Stimulated activated CD4-positive, alpha-beta T cell treated with anti-CD3 and anti-CD28 coated beads, Interleukin-2, amount 100 ng/mL, for 48 hours (primary cell): ENCODE measurements at regions not wholly inside any gene's neighbourhood (a gene's known extent, or its start where the extent isn't known, plus 50 kb on each side); places are given as distances from the start of the nearest gene placed in this dataset.
"Not testable (repeated sequence)": the region's sequence is repeated elsewhere in the genome, so short reads cannot be mapped to it uniquely, and the experiment has no call there.

Experiments used
- DNase-seq, 2 donors: peaks; one replicate each; pipeline ENCODE4 v3.0.0-alpha.2; 2020

DNA sequence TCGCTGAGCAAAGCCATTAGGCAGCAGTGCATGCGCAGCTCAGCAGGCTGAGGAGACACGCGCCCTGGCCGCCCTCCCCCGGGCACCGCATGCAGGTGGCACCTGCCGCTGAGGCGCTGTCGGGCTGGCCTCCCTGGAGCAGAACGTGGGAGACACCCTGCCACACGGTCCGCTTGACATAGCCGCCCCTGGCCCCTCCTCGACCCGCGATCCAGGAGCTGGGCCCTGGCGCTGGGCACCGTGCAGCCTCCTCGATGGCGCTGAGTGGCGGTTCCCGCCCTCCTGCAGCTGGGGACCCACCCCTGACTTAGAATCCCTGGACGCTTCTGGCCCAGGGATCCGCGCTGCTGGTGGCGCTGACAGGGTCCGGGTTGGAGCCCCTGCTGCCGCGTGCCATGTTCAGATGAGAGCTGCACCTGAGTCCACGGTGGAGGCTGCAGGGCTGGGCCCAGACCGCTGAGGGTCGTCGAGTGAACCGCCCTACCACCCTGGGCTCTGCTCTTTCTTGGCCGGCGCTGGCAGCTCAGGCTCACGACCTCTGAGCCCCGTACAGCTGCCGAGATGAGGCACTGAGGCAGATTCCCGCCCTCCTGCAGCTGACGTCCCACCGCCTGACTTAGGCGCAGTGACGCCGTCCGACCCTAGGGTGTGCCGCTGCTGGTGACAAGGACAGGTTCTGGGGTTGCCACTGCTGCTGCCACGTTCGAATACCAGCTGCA lies 116.8 kb downstream of the OR13A1 start:
- no peak for DNase-seq

DNA sequence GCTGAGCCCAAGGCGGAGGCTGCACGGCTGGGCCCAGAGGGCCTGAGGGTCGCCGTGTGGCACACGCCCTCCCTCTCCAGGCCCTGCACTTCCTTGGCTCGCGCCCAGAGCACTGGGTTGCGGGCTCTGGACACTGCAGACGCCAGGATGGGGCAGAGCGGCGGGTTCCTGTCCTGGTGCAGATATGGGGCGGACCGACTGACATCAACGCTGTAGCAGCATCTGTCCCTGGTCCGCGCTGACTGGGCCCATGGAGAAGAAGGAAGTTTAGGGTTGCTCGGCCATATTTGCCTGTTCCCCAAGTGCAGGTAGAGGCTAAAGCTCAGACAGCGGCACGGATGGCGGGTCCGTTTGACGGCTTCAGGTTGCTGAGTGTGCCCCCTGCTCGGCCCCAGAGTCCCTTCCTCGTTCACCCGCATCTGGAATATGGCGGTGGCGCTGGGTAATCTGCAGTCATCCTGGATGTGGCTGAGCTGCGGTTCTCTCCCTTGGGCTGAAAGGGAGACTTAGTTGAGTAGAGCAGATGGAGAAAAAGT lies 116.1 kb downstream of the OR13A1 start:
- no peak for DNase-seq

DNA sequence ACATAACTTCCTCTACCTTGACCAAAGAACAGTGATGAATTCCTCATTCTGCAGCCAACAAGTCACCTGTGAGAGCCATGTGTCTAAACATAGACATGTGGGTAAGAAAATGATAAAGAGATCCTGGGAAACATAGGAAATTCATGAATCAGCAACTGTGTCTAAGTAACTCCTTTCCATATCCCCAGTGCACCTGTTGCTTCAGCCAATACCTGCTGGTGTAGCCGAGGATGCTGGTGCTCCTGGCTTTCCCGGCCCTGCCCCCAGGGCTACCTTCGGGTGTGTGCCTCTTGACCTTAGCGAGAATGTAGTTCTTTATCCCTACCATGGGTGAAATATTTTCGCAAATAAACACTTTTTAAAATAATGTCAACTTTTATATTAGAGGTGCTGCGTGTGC lies 114.1 kb downstream of the OR13A1 start:
- no peak for DNase-seq

DNA sequence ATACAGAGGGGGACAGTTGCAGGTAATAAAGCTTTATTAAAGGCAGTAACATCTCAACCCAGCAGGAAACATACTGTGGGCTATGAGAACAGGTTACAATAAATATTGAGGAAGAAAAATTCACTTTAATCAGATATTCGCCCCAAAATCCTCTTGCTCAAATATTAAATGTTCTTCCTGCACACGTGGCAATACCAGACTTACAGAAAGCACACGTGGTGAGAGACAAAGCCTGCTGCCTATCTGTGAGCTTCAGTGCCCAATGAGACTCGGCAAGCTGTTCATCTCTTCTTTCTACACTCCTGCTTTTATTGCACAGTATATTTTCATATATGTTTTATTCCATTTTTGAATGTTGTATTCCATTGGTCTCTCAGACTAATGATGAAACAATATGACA lies 113.2 kb downstream of the OR13A1 start:
- DNase-seq: no peak

DNA sequence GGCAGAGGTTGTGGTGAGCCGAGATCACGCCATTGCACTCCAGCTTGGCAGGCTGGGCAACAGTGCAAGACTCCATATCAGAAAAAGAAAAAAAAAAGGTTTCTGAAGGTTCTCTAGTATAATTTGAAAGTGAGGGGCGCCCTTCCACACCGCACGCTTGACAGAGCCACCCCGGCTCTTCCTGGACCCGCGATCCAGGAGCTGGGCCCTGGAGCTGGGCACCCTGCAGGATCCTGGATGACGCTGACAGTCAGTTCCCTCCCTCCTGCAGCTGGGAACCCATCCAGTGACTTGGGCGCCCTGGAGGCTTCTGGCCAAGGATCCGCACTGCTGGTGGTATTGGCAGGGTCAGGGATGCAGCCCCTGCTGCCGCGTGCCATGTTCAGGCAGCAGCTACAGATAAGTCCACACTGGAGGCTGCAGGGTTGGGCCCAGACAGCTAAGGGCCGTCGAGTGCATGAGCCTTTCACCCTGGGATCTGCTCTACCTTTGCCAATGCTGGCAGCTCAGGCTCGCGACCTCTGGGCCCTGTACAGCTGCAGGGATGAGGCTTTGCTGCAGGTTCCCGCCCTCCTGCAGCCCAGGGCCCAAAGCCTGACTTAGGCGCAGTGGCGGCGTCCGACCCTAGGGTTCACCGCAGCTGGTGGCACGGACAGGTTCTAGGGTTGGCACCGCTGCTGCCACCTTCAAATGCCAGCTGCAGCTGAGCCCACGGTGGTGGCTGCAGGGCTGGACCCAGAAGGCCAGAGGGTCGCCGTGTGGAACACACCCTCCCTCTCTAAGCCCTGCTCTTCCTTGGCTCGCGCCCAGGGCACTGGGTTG lies 110.2 kb downstream of the OR13A1 start:
- DNase-seq: no peak

DNA sequence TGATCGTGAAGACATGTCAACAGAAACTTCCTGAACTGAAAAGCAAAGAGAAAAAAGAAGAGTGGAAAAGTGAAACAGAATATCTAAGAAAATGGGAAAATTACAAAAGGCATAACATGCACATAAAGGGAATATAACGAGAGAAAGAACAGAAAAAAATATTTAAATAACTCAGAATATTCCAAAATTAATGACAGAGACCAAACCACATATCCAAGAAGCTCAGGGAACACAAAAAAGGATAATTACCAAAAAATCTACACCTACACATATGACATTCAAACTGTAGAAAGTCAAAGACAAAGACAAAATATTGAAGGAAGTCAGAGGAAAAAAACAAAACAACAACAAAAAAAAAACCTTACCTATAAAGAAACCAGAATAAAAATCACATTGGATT lies 105.5 kb downstream of the OR13A1 start:
- DNase-seq: no peak

DNA sequence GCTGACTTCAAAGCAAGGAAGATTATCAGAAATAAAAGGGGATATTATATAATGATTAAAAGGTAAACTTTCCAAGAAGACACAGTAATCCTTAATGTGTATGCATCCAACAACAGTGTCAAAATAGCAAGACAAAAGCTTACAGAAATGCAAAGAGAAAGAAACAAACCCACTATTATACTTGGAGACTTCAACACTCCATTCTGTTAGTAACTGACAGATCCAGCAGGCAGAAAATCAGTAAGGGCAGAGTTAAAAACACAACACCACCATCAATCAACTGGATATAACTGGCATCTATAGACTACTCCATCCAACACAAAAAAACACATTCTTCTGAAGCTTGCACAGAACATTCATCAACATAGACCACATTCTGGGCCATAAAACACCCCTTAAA lies 103.8 kb downstream of the OR13A1 start:
- DNase-seq: no peak

DNA sequence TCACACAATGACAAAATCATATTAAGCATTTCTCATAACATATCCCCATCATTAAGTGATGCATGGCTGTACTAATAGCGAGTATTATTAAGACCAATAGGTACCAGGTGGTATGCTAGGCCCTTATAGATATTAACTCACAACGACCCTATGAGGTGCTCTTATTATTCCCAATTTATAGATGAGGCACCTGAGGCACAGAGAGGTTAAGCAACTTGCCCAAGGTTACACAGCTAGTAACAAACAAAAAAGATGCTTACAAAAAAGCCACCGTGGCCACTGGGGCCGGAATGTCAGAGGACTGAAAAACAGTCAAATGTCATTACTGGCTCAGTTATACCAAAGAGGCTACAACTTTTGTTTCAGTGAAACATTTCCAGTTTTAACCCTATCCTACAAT lies 96.0 kb downstream of the OR13A1 start:
- no peak for DNase-seq

DNA sequence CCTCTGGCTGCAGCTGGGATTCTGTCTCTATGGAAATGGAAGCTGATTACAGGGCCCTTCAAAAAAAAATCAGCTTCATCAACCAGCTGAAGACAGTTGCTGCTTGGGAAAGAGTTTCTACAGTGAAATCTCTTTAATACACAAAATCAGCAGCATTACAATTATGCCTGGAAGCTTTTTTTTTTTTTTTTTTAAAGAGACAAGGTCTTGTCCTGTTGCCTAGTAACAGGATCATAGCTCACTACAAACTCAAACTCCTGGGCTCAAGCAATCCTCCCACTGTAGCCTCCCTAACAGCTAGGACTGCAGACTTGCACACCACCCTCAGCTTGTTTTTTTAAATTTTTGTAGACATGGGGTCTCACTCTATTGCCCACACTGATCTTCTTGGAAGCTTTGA lies 94.5 kb downstream of the OR13A1 start:
- no peak for DNase-seq

DNA sequence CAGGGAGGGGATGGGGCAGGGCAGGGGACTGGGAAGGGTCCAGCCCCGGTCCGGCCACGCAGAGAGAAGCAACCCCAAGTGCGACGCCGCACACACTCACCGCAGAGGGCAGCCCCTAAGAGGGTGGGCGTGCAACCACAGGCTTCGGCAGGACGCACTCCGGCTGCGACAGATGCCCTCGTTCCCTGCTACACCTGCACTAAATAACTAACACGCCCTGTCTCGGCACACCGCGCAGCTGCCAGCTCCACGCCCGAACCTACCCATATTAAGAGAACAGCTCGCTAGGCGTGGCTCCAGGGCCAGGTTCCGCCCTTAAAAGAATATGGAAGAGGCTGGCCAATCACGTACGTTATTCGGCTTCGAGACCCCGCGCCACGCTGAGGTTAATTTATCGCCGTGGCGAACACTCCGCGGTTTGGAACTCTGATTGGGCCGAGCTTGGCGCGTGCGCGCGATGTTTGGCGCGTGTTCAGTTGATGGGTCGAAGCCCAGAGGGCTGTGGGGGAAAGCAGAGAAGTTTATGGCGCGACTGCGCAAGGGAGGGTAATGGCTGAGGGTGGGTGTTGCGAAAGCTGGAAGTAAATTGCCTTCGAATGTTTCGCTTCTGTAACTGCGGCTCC lies 91.1 kb downstream of the OR13A1 start:
- no peak for DNase-seq

DNA sequence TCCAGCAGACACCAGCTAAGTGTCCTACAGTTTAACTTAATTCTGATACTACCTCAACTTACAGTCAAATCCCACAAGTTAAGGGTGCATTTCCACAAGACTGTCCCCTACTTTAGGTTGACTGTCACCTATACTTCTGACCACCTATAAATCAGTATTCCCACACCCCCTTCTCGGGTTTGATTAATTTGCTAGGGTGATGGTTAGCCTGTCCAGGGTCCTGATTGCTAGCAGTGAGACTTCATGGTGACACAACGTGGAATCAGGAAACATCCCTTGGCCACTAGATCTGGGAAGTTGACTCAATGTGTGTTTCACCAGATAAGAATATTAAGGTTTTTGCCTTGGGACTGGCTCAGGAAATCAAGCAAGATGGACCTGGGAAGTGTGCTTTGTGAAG lies 88.4 kb downstream of the OR13A1 start:
- DNase-seq: no peak

DNA sequence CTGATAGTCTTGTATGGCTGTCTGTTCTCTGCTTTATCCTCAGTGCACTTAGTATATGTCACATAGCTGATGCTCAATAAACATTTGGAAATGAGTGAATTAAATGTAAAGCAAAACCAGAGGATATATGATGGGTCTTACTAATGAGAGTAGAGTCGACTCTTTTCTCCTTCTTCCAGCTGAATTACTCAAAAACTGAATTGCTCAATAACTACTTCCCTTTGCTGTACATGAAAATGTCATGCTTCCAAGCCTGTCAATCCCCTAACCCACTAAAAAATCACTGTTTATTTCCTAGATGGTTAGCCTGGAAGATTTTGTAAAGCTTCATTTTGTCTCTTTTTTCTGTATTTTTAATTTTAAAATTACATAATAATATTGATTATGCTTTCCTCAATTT lies 88.0 kb downstream of the OR13A1 start:
- no peak for DNase-seq

DNA sequence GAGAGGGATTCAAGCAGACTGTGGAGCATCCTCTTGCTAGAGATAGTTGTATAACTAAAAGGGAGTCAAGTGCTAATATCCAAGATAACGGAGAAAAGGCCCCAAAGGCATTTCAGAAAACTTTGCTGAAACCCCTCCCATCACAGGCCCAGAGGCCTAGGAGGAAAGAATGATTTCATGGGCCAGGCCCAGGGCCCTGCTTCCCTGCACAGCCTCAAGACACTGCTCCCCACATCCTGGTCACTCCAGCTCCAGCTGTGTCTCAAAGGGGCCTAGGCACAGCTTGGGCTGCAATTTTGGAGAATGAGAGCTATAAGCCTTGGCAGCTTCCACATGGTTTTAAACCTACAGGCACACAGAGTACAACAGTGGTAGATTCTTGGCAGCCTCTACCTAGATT lies 85.6 kb downstream of the OR13A1 start:
- no peak for DNase-seq

DNA sequence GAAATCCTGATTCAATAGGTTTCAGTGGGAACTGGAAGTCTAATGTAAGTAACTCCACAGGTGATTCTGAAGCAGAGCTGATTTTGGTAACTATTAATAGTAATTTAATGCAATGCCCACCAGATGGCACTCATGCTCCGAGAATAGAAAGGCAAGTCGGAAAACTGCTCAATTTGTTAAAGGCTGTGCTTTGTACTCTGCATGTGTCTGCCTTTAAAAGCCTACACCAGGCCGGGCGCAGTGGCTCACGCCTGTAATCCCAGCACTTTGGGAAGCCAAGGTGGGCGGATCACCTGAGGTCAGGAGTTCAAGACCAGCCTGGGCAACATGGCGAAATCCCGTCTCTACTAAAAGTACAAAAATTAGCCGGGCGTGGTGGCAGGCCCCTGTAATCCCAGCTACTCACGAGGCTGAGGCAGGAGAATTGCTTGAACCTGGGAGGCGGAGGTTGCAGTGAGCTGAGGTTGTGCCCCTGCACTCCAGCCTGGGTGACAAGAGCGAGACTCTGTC lies 80.1 kb downstream of the OR13A1 start:
- DNase-seq: peak; percentile 58 to 59

DNA sequence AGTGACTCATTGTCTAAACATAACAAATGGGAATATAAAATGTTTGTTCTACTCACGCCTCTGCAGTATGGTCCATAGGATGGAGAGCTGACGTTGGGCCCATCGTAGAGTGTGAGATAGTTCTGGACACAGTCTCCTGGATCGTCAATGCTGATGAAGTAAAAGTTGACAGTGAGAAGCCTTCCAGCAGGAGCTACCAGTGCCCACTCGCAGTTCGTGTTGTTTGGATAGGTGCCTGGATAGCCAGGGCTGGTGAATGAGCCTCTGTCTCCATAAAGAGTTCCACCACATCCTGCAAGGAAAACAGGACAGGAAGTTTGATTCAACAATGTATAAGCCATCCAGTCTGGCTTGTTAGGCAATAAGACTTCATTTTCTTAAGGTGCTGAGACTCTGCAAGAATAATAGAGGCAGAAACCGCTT lies 79.6 kb downstream of the OR13A1 start:
- DNase-seq: no peak

DNA sequence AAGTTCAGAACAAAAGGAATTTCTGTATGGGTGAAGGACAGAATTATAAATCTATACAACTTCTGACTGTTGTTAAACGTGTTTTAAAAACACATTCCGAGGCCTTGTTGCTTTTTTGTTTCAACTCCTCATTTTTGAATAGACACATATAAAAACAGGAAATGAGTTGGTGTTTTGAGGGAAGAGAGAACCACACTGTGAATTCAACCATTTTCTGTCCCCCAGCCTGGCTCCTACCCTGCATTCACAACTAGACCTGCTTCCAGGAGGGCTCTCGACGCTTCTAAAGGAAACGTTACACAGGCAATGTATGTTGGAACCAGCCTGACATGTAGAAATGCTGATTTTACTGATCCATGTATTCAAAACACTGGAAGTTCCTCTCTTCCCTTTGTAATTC lies 76.5 kb downstream of the OR13A1 start:
- DNase-seq: no peak

DNA sequence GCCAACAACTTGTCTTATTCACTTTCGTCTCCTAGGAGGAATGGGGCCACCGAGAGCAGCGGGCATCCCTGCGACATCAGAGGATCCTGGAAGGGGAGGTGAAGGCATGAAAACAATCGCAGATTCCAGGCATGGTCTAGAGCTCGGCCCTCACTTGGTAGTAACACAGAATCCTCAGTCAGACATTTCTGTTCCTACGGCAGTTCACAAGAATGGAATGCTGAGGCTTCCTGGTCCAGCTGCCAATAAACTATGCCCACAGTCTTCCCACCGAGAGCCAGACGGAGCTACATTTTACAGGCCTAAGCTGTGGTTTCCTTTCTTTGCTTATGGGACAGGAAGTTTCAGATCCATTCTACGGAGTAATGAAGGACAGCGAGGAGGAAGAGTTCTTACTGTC lies 75.8 kb downstream of the OR13A1 start:
- no peak for DNase-seq

DNA sequence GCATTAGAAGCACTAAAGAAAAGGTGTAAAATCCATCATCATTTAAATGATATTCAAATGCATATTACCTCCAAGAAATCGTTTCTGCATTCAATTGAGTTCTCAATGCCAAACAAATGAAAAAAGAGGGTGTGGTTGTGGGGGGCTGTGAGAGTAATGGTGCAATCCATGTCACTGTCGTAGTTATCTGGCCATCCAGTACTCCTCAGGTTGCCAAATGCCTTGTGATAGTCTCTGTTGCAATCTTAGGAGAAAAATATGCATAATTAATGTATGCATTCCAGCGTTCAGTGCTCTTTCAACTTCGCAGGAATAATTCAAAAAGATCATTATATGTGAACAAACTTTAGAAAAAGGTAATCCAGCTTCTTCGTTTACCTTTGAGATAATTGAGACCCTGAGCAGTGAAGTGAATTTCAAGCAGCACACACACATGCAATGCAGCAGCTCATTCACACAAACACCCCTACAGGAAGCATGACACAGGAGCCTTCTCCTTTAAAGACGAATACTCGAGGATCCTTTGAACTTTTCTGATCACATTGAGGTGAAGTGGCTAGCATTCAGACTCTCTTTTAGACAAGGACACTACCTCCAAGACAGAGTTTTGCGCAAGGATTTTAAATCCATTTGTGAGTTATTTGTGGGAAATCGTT lies 73.4 kb downstream of the OR13A1 start:
- no peak for DNase-seq

DNA sequence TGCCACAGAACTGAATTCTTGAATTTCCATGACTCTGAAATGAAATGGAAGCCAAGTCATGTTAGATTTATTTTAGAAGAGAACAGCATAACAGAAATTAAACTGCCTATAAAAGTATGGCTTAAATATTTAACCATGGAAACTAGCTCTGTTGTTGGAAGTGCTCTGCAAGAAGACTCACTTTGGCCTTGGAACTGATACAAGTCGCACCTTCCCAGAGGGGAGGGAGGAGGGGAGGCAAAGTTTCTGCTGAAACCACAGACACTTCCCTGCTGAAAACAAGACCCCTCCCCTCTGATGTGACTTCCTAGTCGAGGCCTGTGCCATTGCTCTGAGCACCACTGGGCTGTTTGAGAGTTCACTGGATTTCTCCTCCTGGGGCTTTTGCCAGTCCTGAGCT lies 72.1 kb downstream of the OR13A1 start:
- DNase-seq: no peak

DNA sequence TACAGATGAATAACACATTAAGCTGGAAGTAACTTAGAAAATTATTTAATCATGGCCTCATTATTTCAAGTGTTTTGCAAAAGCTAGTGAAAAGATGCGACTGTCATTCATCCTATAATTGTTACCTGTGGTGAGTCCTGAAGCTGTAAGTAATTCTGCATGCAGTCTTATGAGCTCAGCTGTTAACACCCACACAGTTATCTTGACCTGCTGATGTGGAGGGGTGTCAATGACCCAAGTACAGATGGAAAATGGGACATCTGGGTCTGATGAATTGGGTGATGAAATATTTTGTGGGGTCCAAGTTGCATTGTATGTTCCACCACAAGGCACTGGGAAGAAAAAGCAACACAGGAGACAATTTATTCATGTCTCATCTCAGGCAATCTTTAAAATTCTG lies 68.9 kb downstream of the OR13A1 start:
- no peak for DNase-seq

DNA sequence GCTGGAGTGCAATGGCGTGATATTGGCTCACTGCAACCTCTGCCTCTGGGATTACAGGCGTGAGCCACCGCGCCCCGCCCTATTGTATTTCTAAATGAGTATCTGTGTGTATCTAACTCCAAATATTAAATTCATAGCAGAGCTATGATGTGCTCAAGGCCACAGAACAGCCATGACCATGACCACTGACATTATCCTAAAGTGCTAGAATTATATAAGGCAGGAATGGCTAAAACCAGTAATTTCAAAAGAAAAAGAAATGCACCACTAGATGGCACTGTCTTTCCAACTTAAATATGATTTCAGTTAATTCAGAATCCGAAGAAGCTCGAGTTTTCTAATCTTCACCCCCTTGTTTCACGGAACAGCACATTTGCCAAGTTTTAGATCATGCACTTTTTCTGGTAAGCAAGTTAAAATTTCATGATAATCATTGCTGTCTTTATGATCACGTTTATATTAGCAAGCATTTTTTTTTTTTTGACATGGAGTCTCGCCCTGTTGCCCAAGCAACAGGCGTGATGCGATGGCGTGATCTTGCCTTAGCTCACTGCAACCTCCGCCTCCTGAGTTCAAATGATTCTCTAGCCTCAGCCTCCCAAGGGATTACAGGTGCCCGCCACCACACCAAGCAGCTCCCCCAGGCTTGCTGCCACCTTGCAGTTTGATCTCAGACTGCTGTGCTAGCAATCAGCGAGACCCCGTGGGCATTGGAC lies 65.3 kb downstream of the OR13A1 start:
- DNase-seq: no peak

DNA sequence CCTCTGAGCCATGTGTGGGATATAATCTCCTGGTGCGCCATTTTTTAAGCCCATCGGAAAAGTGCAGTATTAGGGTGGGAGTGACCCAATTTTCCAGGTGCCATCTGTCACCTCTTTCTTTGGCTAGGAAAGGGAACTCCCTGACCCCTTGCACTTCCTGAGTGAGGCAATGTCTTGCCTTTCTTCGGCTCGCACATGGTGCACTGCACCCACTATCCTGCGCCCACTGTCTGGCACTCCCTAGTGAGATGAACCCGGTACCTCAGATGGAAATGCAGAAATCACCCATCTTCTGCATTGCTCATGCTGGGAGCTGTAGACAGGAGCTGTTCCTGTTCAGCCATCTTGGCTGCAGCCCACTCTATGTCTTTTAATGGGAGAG lies 64.7 kb downstream of the OR13A1 start:
- not testable (repeated sequence) for DNase-seq
